ENCODE measurements at regions not wholly inside any gene's neighbourhood (a gene's known extent, or its start where the extent isn't known, plus 50 kb on each side); places are given as distances from the start of the nearest gene placed in this dataset.

- Histone ChIP-seq H4K20me1 (ENCODE audit: control insufficient read depth, insufficient read depth, insufficient read length) (no peaks in the 10 kb centered on the region), H3K14ac (ENCODE audit: insufficient read depth, low read length) (no peak overlapping the region), H3K9ac (ENCODE audit: extremely low read depth, insufficient read length, low read length) (no peak overlapping the region), H3K79me1 (ENCODE audit: insufficient read depth, low read depth, low read length, poor library complexity, severe bottlenecking) (no peaks in the 10 kb centered on the region), H4K5ac (ENCODE audit: insufficient read length, low read depth, low read length) (no peak overlapping the region), H3K9me3 (ENCODE audit: control insufficient read depth, low read depth, low read length) (no peaks in the 10 kb centered on the region), H2BK12ac (ENCODE audit: insufficient read length, low read depth, low read length) (no peak overlapping the region), H3K27ac (ENCODE audit: insufficient read length, low read depth, low read length) (no peak overlapping the region), H2AFZ (ENCODE audit: low read length) (no peak overlapping the region), H3K4me2 (ENCODE audit: insufficient read depth, insufficient read length, low read length) (no peak overlapping the region), H3K23me2 (ENCODE audit: insufficient read length, low read depth, low read length, poor library complexity, severe bottlenecking) (no peaks in the 10 kb centered on the region), H3K4me1 (ENCODE audit: insufficient read depth, low read length) (no peaks in the 10 kb centered on the region; the same call in 1 of the 2 replicates), H4K8ac (replicated peaks; ENCODE audit: insufficient read length, low read depth, low read length) (no peak overlapping the region), H3K23ac (ENCODE audit: insufficient read length, low read depth, low read length) (no peak overlapping the region), H3T11ph (ENCODE audit: low read length) (no peak overlapping the region), H2BK20ac (ENCODE audit: low read depth, low read length, poor library complexity, severe bottlenecking) (no peak overlapping the region), H2BK5ac (ENCODE audit: insufficient read length, low read length) (no peak overlapping the region), H2BK120ac (ENCODE audit: low read depth, low read length, poor library complexity, severe bottlenecking) (no peak overlapping the region), H2AK5ac (ENCODE audit: insufficient read length, low read length) (no peak overlapping the region), H3K18ac (ENCODE audit: insufficient read length, low read depth, low read length) (no peak overlapping the region), H4K91ac (ENCODE audit: insufficient read length, low read depth, low read length) (no peak overlapping the region), H3K79me2 (ENCODE audit: insufficient read depth, low read length) (no peaks in the 10 kb centered on the region), H2BK15ac (ENCODE audit: low read depth, low read length) (no peak overlapping the region), H3K56ac (ENCODE audit: insufficient read length, low read depth, low read length) (no peak overlapping the region), H3K4ac (ENCODE audit: low read depth, low read length) (no peak overlapping the region), H3K27me3 (ENCODE audit: insufficient read depth, low read length) (no peaks in the 10 kb centered on the region)
- H3K9me3 Mint-ChIP-seq: peaks cover 0 to under 1% of the 10 kb centered on the region in 2 experiments; a peak in 1 of 5 replicates
- no peak overlapping the region for H3K27ac Mint-ChIP-seq
- H3K4me3 Mint-ChIP-seq: no peak overlapping the region
- no peak for TF ChIP-seq CTCF (conservative IDR thresholded peaks at IDR 0.05)
- no peak for DNase-seq
- peaks cover 16 to 25% of the 10 kb centered on the region in 2 experiments for H3K4me1 Mint-ChIP-seq
- no peaks in the 10 kb centered on the region; the same call in 1 of the 2 replicates for H3K27me3 Mint-ChIP-seq (ENCODE audit: low read depth)
- H3K36me3 Mint-ChIP-seq (ENCODE audit: insufficient read depth in 1 of 3, low read depth in 3 of 3): no peaks in the 10 kb centered on the region
- WGBS (ENCODE audit: extremely low coverage, insufficient read length, low lambda C conversion rate): no CpG with 5 or more reads among the region's 1 CpG
These were observed 202.1 kb upstream of the HEY2 start for GRCh38 chr6:125547381-125547780.
